ENCODE measurements at regions not wholly inside any gene's neighbourhood (a gene's known extent, or its start where the extent isn't known, plus 50 kb on each side); places are given as distances from the start of the nearest gene placed in this dataset.
"Not testable (repeated sequence)": the region's sequence is repeated elsewhere in the genome, so short reads cannot be mapped to it uniquely, and the experiment has no call there.

GRCh38 chr6:147977851-147978465 lies 364.7 kb upstream of the SASH1 start:
- DNase-seq (ENCODE audit: low read depth in 1 of 2, low spot score in 1 of 2) = no peak
- no peak for TF ChIP-seq JUND (IDR thresholded peaks at IDR 0.05; ENCODE audit: low read depth)
- in situ Hi-C loops (cut with HindIII; ENCODE audit: low pct_unique_long_range_greater_than_20kb, low sequenced_read_pairs) = no loop called here

GRCh38 chr6:147979966-147980365 lies 362.7 kb upstream of the SASH1 start:
- DNase-seq (ENCODE audit: low read depth in 1 of 2, low spot score in 1 of 2) = no peak
- in situ Hi-C loops (cut with HindIII; ENCODE audit: low pct_unique_long_range_greater_than_20kb, low sequenced_read_pairs) = no loop called here
- TF ChIP-seq JUND (IDR thresholded peaks at IDR 0.05; ENCODE audit: low read depth) = no peak

GRCh38 chr6:147983581-147984366 lies 358.9 kb upstream of the SASH1 start:
- DNase-seq (ENCODE audit: low read depth in 1 of 2, low spot score in 1 of 2) = no peak
- in situ Hi-C loops (cut with HindIII; ENCODE audit: low pct_unique_long_range_greater_than_20kb, low sequenced_read_pairs) = no loop called here
- TF ChIP-seq JUND (IDR thresholded peaks at IDR 0.05; ENCODE audit: low read depth) = no peak

- no peak for DNase-seq (ENCODE audit: low read depth in 1 of 2, low spot score in 1 of 2)
- TF ChIP-seq JUND (IDR thresholded peaks at IDR 0.05; ENCODE audit: low read depth) = no peak
Measured at GRCh38 chr6:147986846-147987245, 355.8 kb upstream of the SASH1 start.

GRCh38 chr6:147990159-147990558 lies 352.5 kb upstream of the SASH1 start:
- no peak for TF ChIP-seq JUND (IDR thresholded peaks at IDR 0.05; ENCODE audit: low read depth)
- in situ Hi-C loops (cut with HindIII; ENCODE audit: low pct_unique_long_range_greater_than_20kb, low sequenced_read_pairs) = no loop called here
- no peak for DNase-seq (ENCODE audit: low read depth in 1 of 2, low spot score in 1 of 2)

More at GRCh38 chr6:147986846-147987245, 355.8 kb upstream of the SASH1 start:
- in situ Hi-C loops (cut with HindIII; ENCODE audit: low pct_unique_long_range_greater_than_20kb, low sequenced_read_pairs) = no loop called here

- TF ChIP-seq JUND (IDR thresholded peaks at IDR 0.05; ENCODE audit: low read depth) = no peak
- no peak for DNase-seq (ENCODE audit: low read depth in 1 of 2, low spot score in 1 of 2)
- in situ Hi-C loops (cut with HindIII; ENCODE audit: low pct_unique_long_range_greater_than_20kb, low sequenced_read_pairs) = no loop called here
Measured at GRCh38 chr6:147991961-147992360, 350.7 kb upstream of the SASH1 start.

- peak in 1 of 2 experiments; percentile 3 for DNase-seq (ENCODE audit: low read depth in 1 of 2, low spot score in 1 of 2)
- in situ Hi-C loops (cut with HindIII; ENCODE audit: low pct_unique_long_range_greater_than_20kb, low sequenced_read_pairs) = no loop called here
- no peak for TF ChIP-seq JUND (IDR thresholded peaks at IDR 0.05; ENCODE audit: low read depth)
Measured at GRCh38 chr6:147999001-147999540, 343.6 kb upstream of the SASH1 start.

GRCh38 chr6:148001844-148002642 lies 340.6 kb upstream of the SASH1 start:
- in situ Hi-C loops (cut with HindIII; ENCODE audit: low pct_unique_long_range_greater_than_20kb, low sequenced_read_pairs) = no loop called here
- no peak for TF ChIP-seq JUND (IDR thresholded peaks at IDR 0.05; ENCODE audit: low read depth)
- DNase-seq (ENCODE audit: low read depth in 1 of 2, low spot score in 1 of 2) = no peak

- no peak for TF ChIP-seq JUND (IDR thresholded peaks at IDR 0.05; ENCODE audit: low read depth)
- DNase-seq (ENCODE audit: low read depth in 1 of 2, low spot score in 1 of 2) = no peak
- in situ Hi-C loops (cut with HindIII; ENCODE audit: low pct_unique_long_range_greater_than_20kb, low sequenced_read_pairs) = no loop called here
Measured at GRCh38 chr6:148004651-148005050, 338.0 kb upstream of the SASH1 start.

GRCh38 chr6:148005806-148006205 lies 336.8 kb upstream of the SASH1 start:
- no peak for TF ChIP-seq JUND (IDR thresholded peaks at IDR 0.05; ENCODE audit: low read depth)
- in situ Hi-C loops (cut with HindIII; ENCODE audit: low pct_unique_long_range_greater_than_20kb, low sequenced_read_pairs) = no loop called here
- no peak for DNase-seq (ENCODE audit: low read depth in 1 of 2, low spot score in 1 of 2)

- DNase-seq (ENCODE audit: low read depth in 1 of 2, low spot score in 1 of 2); in situ Hi-C loops (cut with HindIII; ENCODE audit: low pct_unique_long_range_greater_than_20kb, low sequenced_read_pairs): not testable (repeated sequence)
Measured at GRCh38 chr6:148010516-148010915, 332.1 kb upstream of the SASH1 start.

- in situ Hi-C loops (cut with HindIII; ENCODE audit: low pct_unique_long_range_greater_than_20kb, low sequenced_read_pairs) = no loop called here
- TF ChIP-seq JUND (IDR thresholded peaks at IDR 0.05; ENCODE audit: low read depth) = no peak
- no peak for DNase-seq (ENCODE audit: low read depth in 1 of 2, low spot score in 1 of 2)
Measured at GRCh38 chr6:148016013-148016412, 326.6 kb upstream of the SASH1 start.

- no peak for DNase-seq (ENCODE audit: low read depth in 1 of 2, low spot score in 1 of 2)
- no peak for TF ChIP-seq JUND (IDR thresholded peaks at IDR 0.05; ENCODE audit: low read depth)
- in situ Hi-C loops (cut with HindIII; ENCODE audit: low pct_unique_long_range_greater_than_20kb, low sequenced_read_pairs) = no loop called here
Measured at GRCh38 chr6:148021165-148021564, 321.5 kb upstream of the SASH1 start.
